GM19238 (cell line): ENCODE measurements at regions not wholly inside any gene's neighbourhood (a gene's known extent, or its start where the extent isn't known, plus 50 kb on each side); places are given as distances from the start of the nearest gene placed in this dataset.

Experiments
- DNase-seq: peaks from one replicate; pipeline ENCODE4 v3.0.0; 2011; ENCODE audit warnings: low spot score; ENCODE audit not compliant: insufficient read length

DNA sequence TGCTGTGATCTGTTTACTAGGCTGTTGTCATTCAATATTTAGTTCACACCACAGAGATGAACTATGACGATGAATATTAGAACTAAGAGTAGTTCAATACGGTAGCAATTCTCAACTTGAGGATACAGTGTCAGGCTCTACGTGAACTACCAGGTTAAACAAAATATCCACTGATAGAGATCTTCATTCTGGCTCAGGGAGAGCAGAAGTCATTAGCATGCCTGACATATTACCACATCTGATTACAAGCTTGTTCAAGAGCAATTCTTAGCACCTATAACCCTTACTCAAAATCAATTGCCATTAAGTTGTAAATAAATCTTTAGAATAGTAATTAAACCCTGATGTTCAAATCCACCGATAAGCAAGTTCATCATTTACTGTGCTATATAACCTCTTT lies 207.2 kb downstream of the CHRM3 start:
- DNase-seq: no peak

DNA sequence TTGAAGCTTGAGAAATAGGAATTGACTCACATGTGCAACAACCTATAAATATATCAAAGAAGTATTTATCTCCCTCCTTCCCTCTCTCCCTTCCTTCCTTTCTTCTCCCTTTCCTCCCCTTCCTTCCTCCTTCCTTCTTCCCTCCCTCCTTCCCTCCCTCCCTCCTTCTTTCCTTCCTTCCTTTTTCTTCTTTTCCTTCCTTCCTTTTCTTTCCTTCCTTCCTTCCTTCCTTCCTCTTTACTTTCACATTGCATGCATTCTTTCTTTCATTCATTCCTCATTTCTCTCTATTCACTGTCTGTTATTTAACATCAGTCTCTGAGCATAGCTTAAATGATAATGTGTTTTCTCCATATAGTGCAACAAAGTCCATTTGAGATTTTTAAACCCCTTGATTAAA lies 214.2 kb downstream of the CHRM3 start:
- DNase-seq: no peak

GRCh38 chr1:239601108-239601507 lies 214.7 kb downstream of the CHRM3 start:
- no peak for DNase-seq

GRCh38 chr1:239603530-239603929 lies 217.2 kb downstream of the CHRM3 start:
- DNase-seq: no peak

DNA sequence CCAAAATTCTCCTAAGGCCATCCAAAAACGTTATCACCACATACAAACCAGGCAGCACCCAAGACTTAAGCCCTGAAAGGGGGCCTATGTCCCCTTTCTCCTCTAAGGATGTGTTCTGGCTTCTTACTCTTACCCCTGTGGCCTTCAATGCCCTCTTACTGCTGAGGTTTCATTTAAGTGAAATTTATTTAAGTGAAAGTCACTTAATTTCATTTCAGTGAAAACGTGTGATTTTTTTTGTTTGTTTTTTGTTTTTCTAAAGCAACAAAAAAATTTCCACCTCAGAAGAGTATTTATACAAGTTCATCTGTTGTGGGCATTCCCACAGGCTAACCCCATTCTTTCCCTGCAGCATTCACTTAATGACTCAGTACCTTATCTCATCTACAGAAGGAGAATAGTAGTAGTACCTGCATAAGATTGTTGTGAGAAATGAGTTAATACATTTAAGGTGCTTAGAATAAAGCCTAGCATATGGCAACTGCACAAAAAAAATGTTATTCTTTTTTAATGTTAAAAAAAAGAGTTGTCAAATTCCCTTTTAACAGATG lies 220.6 kb downstream of the CHRM3 start:
- DNase-seq: no peak

DNA sequence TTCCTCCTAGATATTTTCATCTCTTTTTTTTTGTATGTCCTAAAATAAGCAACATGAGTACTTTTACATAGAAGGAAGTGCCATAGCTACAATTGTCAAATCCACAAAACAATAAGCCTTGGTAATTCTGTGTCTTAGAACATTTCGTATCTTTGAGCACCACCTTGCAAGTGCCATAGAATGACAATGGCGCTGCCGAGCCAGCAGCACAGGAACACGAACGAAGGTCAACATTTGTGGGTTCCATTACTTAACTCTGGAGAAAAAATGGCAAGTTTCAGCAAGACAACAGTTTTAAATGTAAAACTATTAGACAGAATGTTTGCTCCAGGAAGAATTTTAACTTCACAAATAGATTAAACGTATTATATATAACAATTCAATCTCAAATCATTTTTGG lies 222.1 kb downstream of the CHRM3 start:
- DNase-seq: no peak

DNA sequence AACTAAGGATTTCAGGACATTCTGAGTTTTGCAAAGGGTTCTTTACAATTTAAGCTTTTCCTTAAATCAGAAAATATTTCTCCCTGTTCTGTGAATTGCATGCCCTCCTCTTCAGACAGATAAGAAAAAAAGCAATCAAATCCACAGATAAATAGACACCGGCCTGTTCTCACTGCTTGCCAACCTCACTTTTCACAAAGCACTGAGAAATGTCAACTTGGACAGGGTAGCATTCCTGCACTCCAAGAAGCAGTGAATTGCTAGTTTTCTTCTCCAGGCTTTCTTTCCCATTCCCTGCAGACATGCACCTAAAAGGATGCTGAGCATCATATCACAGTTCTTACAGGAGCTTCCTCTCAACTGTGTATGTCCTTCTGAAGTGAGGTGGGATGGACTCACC lies 226.0 kb downstream of the CHRM3 start:
- no peak for DNase-seq

DNA sequence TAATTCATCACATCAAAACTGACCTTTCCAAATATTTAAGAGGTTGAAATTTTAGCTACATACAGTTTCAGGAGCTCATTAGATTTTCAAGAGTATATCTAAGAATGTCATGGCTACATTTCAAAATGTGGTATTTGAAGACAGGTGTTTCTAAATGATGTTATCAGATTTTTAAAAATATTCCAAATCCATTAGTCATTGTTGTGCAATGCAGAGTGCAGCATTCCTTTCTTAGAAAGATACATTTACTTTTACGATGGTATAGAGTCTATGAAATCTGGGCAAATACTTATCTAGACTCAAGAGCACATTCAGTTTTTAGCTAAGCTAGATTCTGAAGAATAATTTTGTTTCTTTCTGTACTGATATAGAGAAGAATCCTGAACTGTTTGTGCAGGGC lies 230.3 kb downstream of the CHRM3 start:
- no peak for DNase-seq

DNA sequence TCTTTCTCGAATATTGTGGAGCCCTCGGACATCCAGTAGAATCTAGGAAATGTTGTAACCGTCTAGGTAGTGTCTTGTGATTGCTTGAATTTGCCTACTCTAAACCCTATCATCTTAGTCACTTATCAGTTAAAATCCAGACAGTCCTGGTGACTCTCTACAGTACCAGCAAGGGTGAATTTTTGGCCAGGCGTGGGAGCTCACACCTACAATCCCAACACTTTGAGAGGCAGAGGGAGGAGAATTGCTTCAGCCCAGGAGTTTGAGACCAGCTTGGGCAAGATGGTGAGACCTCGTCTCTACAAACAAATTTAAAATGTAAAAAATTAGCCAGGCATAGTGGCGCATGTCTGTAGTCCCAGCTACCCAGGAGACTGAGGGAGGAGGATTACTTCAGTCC lies 230.9 kb downstream of the CHRM3 start:
- DNase-seq: no peak

GRCh38 chr1:239617731-239618130 lies 231.4 kb downstream of the CHRM3 start:
- DNase-seq: no peak

- DNase-seq: no peak
Measured at GRCh38 chr1:239619190-239619589, 232.8 kb downstream of the CHRM3 start.

GRCh38 chr1:239630767-239631166 lies 244.4 kb downstream of the CHRM3 start:
- DNase-seq: no peak

DNA sequence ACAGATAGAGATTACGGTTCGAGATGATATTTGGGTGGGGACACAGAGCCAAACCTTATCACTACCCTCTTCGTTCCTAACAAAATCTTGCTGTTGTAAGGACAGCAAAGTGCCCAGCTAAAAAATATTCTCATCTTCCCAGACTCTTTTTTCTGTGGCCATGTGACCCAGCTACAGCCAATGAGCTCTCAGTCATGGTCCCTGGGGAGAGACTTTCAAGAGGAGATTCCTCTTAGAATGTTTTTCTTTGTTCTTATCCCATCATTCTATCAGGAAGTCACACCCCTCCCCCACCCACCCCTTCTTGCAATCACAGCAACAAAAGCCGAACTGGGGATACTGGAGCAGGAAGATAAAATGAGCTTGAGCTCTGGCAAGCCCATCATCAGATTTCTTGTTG lies 247.1 kb downstream of the CHRM3 start:
- no peak for DNase-seq

DNA sequence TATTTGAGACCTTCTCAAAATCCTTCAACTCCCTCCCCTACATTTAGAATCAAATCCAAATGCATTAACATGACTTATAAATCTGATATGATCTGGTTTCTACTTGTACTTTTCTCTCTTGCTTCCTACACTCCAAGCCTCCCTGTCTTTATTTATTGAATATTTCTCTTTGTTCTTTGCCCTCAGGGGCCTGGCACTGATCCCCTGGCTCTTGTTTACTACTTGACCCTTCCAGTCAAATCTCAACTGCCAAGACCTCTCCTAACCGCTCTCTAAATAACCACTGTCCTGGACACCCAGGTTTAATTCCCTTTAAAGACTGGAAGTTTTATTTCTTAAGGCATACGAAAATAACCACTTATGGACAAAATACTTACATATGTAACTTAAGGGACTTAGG lies 248.9 kb downstream of the CHRM3 start:
- DNase-seq: no peak

DNA sequence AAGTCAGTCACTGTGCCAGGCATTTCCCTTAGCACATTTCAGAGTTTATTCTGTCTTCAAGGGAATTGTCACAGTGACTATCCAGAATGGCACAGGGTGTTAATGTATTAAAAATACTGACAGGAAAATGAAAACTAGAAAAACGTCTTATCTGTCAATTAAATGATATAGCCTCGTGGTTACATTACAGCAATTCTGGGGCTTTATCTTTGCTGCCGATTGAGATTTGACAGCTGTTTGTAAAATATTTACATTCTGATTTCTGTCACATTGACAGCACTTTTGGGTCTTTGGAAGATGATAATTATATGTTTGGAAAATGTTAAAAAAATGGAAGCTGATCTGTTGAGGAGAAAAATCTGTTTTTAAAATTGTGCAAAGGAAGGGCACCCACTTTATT lies 250.0 kb downstream of the CHRM3 start:
- DNase-seq: no peak

DNA sequence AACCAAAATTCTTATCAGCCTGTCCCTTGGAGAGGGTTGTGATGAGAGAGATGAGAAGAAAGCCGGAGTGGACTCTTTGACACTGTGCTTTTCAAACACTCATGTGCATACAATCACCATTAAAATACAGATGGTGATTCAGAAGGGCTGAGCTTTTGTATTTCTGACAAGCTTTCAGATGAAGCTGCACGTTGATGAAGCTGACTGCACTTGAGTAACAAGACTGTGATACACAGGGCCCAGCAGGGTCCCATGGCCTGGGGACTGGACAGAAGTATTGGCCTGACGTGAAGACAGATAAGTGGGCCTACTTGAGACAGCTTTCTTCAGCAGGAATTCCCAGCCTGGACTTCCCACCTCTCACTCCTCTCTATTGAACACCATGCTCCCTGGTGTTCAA lies 258.2 kb downstream of the CHRM3 start:
- DNase-seq: no peak

DNA sequence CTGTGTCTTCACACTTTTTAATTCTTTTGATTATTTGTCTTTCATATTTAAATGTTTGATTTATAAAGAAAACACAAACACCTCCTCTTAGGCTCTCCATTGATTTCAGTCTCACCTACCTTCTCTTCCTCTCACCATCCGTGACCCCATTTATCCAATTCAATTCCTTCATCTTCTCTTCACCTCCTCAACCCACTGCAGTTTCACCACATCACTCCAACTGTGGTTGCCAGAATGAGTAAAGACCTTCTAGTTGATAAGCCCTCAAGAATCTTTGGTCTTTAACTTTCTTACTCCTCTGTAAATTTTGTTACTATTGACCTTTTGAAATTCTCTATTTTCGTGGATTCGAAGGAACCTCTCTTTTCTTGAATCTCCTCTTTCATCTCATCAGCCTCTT lies 260.7 kb downstream of the CHRM3 start:
- DNase-seq: no peak

DNA sequence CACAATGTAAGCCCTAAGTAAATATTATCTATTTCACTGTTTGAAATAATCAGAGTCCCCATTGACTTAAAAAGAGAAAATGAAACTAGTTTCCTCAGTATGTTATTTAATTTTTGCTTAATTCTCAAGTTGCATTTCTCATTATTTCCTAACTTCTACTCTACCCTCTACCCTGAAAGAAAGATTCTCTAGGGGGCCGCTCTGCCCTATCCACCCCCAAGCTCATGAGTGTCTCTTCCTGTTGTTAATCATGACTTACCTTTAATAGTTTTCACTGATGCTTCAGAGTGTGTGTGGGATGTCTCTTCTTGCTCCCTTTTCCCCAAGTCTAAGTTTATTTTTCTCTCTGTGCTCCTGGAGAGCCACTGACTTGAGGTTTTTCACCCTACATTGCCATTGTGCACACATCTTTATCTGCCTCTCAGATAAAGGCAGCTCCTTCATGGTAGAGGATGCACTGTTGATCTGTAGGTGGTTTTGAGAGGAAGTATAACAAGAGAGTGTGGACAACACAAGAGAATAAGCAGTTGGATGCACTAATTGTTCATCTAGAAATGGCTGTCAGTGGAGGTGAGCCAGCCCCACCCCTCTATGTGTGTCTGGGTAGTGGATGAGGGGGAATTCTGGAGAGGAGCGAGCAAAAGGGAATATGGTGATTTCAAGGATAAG lies 261.7 kb downstream of the CHRM3 start:
- no peak for DNase-seq

- no peak for DNase-seq
Measured at GRCh38 chr1:239655023-239655422, 268.7 kb downstream of the CHRM3 start.

DNA sequence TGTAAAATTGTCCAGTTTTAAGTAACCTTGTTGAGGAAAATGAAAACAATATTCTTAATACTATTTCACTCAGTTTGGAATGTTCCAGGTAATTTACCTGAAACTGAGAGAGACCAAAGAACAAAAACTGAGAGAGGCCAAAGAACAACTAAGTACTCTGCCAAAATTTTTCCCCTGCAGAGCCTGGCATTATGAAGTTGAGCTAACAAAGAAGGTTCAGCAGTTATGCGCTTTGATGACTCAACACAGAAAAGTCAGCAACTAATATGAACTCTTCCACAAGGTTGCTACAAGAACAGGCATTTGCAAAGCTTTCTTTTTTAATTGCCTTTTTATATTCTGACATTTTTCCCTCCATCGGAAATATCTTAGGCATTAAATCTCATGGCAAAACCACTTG lies 270.9 kb downstream of the CHRM3 start:
- no peak for DNase-seq

- DNase-seq: no peak
Measured at GRCh38 chr1:239662950-239663349, 276.6 kb downstream of the CHRM3 start.

DNA sequence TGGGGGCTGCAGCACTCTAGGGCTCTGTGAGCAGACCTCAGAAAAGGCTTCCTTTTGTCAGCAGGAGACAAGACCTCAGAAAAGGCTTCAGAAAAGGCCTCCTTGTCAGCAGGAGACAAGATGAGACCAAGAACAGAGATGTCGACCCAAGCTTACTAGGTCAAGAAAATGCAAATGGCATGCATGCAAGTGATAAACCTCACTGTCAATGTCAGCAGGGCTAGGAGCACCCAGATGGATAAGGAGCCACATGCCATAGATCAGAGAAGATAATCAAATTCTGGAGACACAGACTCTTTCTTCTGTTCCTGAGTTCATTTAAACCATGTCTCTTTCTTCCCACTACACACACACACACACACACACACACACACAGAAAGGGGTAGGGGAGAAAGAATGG lies 285.9 kb downstream of the CHRM3 start:
- DNase-seq: no peak

DNA sequence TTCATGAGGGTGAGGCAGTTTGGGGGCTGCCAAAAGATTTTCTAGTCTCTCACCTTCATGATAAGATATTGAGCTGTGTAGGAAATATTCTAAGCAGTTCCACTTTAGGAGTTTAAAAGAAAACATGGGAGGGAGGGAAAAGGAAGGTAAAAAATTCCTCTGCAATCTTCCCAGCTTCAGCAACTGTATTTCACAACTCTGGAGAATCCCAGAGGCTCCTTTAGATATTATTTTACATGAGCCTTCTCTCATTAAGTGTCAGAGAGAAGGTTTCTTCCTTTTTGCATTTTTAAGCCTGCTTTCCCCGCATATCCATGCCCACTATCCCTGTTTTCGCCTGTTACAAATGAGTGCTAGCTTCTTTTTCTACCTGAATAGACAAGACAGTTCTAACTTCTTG lies 289.4 kb downstream of the CHRM3 start:
- no peak for DNase-seq
